Ovary (tissue), 7 donors: ENCODE measurements at regions not wholly inside any gene's neighbourhood (a gene's known extent, or its start where the extent isn't known, plus 50 kb on each side); places are given as distances from the start of the nearest gene placed in this dataset.
"Not testable (repeated sequence)": the region's sequence is repeated elsewhere in the genome, so short reads cannot be mapped to it uniquely, and the experiment has no call there.

Source experiments
- DNase-seq, 5 donors: peaks; one replicate each; pipeline ENCODE4 v3.0.0-alpha.2; 2019 to 2020
- H3K27ac ChIP-seq, 2 donors: fragments of 200-600 bp; one replicate each; pipeline versions ENCODE4 v1.5.1 to v1.8.0; 2019 to 2022
- H3K27me3 ChIP-seq: fragments of 200-600 bp; one replicate; pipeline ENCODE4 v1.8.0; 2022
- H3K36me3 ChIP-seq: fragments of 200-600 bp; sonication (generic); one replicate; pipeline ENCODE4 v1.5.1; 2019
- H3K4me1 ChIP-seq: one replicate; pipeline ENCODE4 v1.8.1; 2013; ENCODE audit warnings: mild to moderate bottlenecking, moderate library complexity; ENCODE audit not compliant: insufficient read depth
- H3K4me3 ChIP-seq: fragments of 200-600 bp; sonication (generic); one replicate; pipeline ENCODE4 v1.5.1; 2017
- H3K9me3 ChIP-seq, 2 donors: fragments of 200-600 bp in 1 of 2; sonication (generic) in 1 of 2; one replicate each; pipeline versions ENCODE4 v1.5.1 to v1.8.1; 2013 to 2019; ENCODE audit warnings: mild to moderate bottlenecking in 1 of 2, moderate library complexity in 1 of 2
- CTCF ChIP-seq, 3 donors: fragments of 450-650 bp in 2 of 3; fragments of 200-600 bp in 1 of 3; IDR thresholded peaks; one replicate each; pipeline versions ENCODE4 v1.5.1 to v1.8.0; 2016 to 2022; ENCODE audit warnings: antibody characterized with exemption in 3 of 3, mild to moderate bottlenecking in 1 of 3
- EP300 ChIP-seq: sonication (generic); formaldehyde crosslinking; IDR thresholded peaks from one replicate; pipeline ENCODE4 v1.6.1; 2017; ENCODE audit warnings: antibody characterized with exemption
- POLR2A ChIP-seq: fragments of 450-650 bp; IDR thresholded peaks from one replicate; pipeline ENCODE4 v1.6.1; 2017; ENCODE audit warnings: antibody characterized with exemption, mild to moderate bottlenecking, moderate library complexity
- WGBS, 3 donors: extraction: QIAGEN DNeasy Blood & Tissue Kit in 1 of 3; methylation state at CpG; one replicate each; pipeline versions ENCODE4 v1.1.5 to v1.1.7; 2013 to 2017; 5-methylcytosine and 5-hydroxymethylcytosine counted together
- intact Hi-C, 4 donors: fragments of 100-400 bp; cut with DNase I; formaldehyde crosslinking; loops; one replicate each; pipeline versions ENCODE4 v1.11.0 to v1.15.1; 2022 to 2023
- donor health status: DM: no; HTN: no; CAD: no; lungs with moderate emphysema.
- donor health status: DM: no; HTN: no; CAD: no.
- donor health status: Bipolar disorder and iron deficiency.
- donor health status: DM: no; HTN: no; CAD: no.
- donor health status: DM: yes; HTN: yes; CAD: no.

- H3K9me3 ChIP-seq: no peaks in the 10 kb centered on the region
- no peak overlapping the region for H3K4me3 ChIP-seq
- TF ChIP-seq EP300 (no peak), CTCF (IDR thresholded peaks at IDR 0.05) (no peak), POLR2A (no peak)
- no peak for DNase-seq
- H3K27ac ChIP-seq: no peak overlapping the region
- H3K36me3 ChIP-seq: no peaks in the 10 kb centered on the region
- 74 to 81% (median 80%) methylated on average over 7 of the region's 7 CpGs for WGBS, 3 donors
- H3K27me3 ChIP-seq: no peaks in the 10 kb centered on the region
- peaks cover 5% of the 10 kb centered on the region for H3K4me1 ChIP-seq
- intact Hi-C loops: no loop called here
Observed at GRCh38 chr10:118971187-118971586, 58.3 kb upstream of the NANOS1 start.

- intact Hi-C loops: no loop called here
- 52 to 60% (median 55%) methylated on average over 3 of the region's 3 CpGs for WGBS, 3 donors
- Histone ChIP-seq H3K27me3 (no peaks in the 10 kb centered on the region), H3K9me3 (no peaks in the 10 kb centered on the region), H3K36me3 (no peaks in the 10 kb centered on the region), H3K4me3 (no peak overlapping the region), H3K4me1 (no peaks in the 10 kb centered on the region), H3K27ac (no peak overlapping the region)
- TF ChIP-seq CTCF (IDR thresholded peaks at IDR 0.05): no peak
- no peak for TF ChIP-seq POLR2A
- no peak for TF ChIP-seq EP300
- no peak for DNase-seq
Observed at GRCh38 chr10:118971876-118972275, 57.6 kb upstream of the NANOS1 start.

- WGBS, 3 donors: 74 to 81% (median 76%) methylated on average over 1 of the region's 1 CpG
Observed at GRCh38 chr10:118973744-118974143, 55.8 kb upstream of the NANOS1 start.

GRCh38 chr10:118974951-118975350 is 54.6 kb upstream of the NANOS1 start:
- intact Hi-C loops: no loop called here
- H3K27me3 ChIP-seq: no peaks in the 10 kb centered on the region
- no peak overlapping the region for H3K4me3 ChIP-seq
- H3K36me3 ChIP-seq: no peaks in the 10 kb centered on the region
- H3K9me3 ChIP-seq: no peaks in the 10 kb centered on the region
- H3K27ac ChIP-seq: no peak overlapping the region
- no peak for DNase-seq
- TF ChIP-seq CTCF (IDR thresholded peaks at IDR 0.05) (no peak), POLR2A (no peak), EP300 (no peak)
- 68 to 75% (median 70%) methylated on average over 3 of the region's 3 CpGs for WGBS, 3 donors
- H3K4me1 ChIP-seq: no peaks in the 10 kb centered on the region

More at GRCh38 chr10:118973744-118974143, 55.8 kb upstream of the NANOS1 start:
- DNase-seq: no peak
- no peaks in the 10 kb centered on the region for H3K9me3 ChIP-seq
- no peak overlapping the region for H3K4me3 ChIP-seq
- H3K36me3 ChIP-seq: no peaks in the 10 kb centered on the region
- no peaks in the 10 kb centered on the region for H3K4me1 ChIP-seq
- intact Hi-C loops: no loop called here
- H3K27ac ChIP-seq: no peak overlapping the region
- TF ChIP-seq POLR2A (no peak), CTCF (IDR thresholded peaks at IDR 0.05) (no peak), EP300 (no peak)
- H3K27me3 ChIP-seq: no peaks in the 10 kb centered on the region

GRCh38 chr10:118976219-118976618 is 53.3 kb upstream of the NANOS1 start:
- H3K36me3 ChIP-seq, H3K4me1 ChIP-seq, H3K27me3 ChIP-seq, intact Hi-C loops, H3K4me3 ChIP-seq, DNase-seq, H3K27ac ChIP-seq, H3K9me3 ChIP-seq: not testable (repeated sequence)
- WGBS, 3 donors: 84 to 89% (median 88%) methylated on average over 3 of the region's 3 CpGs
